ENCODE measurements at regions not wholly inside any gene's neighbourhood (a gene's known extent, or its start where the extent isn't known, plus 50 kb on each side); places are given as distances from the start of the nearest gene placed in this dataset.

DNA sequence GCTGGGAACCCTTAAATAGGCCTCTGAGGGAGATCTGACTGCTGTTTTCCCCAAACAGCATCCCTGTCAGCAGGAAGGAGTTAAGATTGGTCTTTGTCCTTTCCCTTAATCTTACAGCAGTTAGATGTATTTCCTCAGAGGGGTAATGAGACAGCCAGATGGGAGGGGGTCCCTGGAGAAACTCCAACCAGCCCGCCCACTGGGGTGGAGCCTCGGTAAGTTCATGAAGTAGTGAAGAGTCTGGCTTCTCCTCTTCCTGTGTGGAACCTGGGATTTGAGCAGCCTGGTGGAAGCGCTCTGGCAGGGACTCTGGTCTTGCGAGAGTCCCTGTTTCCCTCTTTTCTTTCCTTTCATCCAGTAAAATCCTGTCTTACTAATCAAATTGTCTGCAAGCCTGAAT lies 330.0 kb downstream of the TLL1 start:
- TF ChIP-seq, protein P1, sequence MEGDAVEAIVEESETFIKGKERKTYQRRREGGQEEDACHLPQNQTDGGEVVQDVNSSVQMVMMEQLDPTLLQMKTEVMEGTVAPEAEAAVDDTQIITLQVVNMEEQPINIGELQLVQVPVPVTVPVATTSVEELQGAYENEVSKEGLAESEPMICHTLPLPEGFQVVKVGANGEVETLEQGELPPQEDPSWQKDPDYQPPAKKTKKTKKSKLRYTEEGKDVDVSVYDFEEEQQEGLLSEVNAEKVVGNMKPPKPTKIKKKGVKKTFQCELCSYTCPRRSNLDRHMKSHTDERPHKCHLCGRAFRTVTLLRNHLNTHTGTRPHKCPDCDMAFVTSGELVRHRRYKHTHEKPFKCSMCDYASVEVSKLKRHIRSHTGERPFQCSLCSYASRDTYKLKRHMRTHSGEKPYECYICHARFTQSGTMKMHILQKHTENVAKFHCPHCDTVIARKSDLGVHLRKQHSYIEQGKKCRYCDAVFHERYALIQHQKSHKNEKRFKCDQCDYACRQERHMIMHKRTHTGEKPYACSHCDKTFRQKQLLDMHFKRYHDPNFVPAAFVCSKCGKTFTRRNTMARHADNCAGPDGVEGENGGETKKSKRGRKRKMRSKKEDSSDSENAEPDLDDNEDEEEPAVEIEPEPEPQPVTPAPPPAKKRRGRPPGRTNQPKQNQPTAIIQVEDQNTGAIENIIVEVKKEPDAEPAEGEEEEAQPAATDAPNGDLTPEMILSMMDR (IDR thresholded peaks at IDR 0.05): no peak
- TF ChIP-seq POLR2A (IDR thresholded peaks at IDR 0.05): no peak

Measured in testis (tissue), 2 donors.